Right atrium auricular region (tissue), 2 donors: ENCODE measurements at regions not wholly inside any gene's neighbourhood (a gene's known extent, or its start where the extent isn't known, plus 50 kb on each side); places are given as distances from the start of the nearest gene placed in this dataset.
"Not testable (repeated sequence)": the region's sequence is repeated elsewhere in the genome, so short reads cannot be mapped to it uniquely, and the experiment has no call there.

Experiments used
- DNase-seq: peaks from one replicate; pipeline ENCODE4 v3.0.0-alpha.2; 2019; ENCODE audit warnings: low spot score
- H3K27ac ChIP-seq, 2 donors: fragments of 200-600 bp; sonication (generic); 1 replicate in 1 of 2; 2 replicates in 1 of 2; pipeline ENCODE4 v1.5.1; 2016 to 2019
- H3K27me3 ChIP-seq, 2 donors: fragments of 200-600 bp; sonication (generic); one replicate each; pipeline versions ENCODE4 v1.5.1 to v1.6.0; 2017 to 2019
- H3K36me3 ChIP-seq: fragments of 200-600 bp; sonication (generic); one replicate; pipeline ENCODE4 v1.5.1; 2016
- H3K4me1 ChIP-seq, 2 donors: fragments of 200-600 bp; sonication (generic); one replicate each; pipeline versions ENCODE4 v1.5.1 to v1.6.0; 2017 to 2019
- H3K4me3 ChIP-seq, 2 donors: fragments of 200-600 bp; sonication (generic); 1 replicate in 1 of 2; 2 replicates in 1 of 2; pipeline ENCODE4 v1.5.1; 2017 to 2019; ENCODE audit warnings: mild to moderate bottlenecking in 1 of 2, moderate library complexity in 1 of 2
- H3K9me3 ChIP-seq, 2 donors: fragments of 200-600 bp; sonication (generic); one replicate each; pipeline ENCODE4 v1.5.1; 2019
- TF ChIP-seq, protein P1 (sequence below), 2 donors: fragments of 200-600 bp; sonication (generic); IDR thresholded peaks; one replicate each; pipeline ENCODE4 v1.5.1; 2019; ENCODE audit warnings: antibody characterized with exemption in 2 of 2

DNA sequence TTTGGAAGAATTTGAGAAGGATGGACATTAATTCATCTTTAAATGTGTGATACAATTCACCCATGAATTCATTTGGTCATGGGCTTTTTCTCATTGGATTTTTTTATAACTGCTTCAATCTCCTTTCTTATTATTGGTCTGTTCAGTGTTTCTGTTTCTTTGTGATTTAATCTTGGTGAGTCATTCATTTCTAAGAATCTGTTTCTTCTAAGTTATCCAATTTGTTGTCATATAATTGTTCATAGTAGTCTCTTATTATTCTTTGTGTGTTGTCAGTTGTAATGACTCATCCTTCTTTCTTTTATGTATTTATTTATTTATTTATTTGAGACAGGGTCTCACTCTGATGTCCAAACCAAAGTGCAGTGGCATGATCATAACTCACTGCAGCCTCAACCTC is 146.1 kb upstream of the ZNF267 start:
- no peak overlapping the region for H3K27ac ChIP-seq
- H3K36me3 ChIP-seq = peaks cover 25% of the 10 kb centered on the region
- H3K9me3 ChIP-seq = peaks cover 0 to 24% of the 10 kb centered on the region in 2 donors

DNA sequence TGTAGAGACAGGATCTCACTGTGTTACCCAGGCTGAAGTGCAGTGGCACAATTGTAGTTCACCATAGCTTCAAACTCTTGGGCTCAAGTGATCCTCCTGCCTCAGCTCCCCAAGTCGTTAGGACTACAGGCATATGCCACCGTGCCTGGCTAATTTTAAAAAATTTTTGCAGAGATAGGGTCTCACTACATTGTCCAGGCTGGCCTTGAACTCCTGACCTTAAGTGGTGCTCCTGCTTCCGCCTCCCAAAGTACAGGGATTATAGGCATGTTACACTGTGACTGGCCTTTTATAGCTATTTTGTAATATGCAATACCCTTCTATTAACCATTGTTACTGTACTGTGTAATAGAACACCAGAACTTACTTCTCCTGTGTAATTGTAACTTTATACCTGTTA is 139.3 kb upstream of the ZNF267 start:
- Histone ChIP-seq H3K4me1 (no peaks in the 10 kb centered on the region), H3K36me3 (peaks cover 44% of the 10 kb centered on the region), H3K27me3 (no peaks in the 10 kb centered on the region), H3K4me3 (no peak overlapping the region), H3K9me3 (peaks cover 0 to 83% of the 10 kb centered on the region in 2 donors), H3K27ac (no peak overlapping the region)
- TF ChIP-seq, protein P1, sequence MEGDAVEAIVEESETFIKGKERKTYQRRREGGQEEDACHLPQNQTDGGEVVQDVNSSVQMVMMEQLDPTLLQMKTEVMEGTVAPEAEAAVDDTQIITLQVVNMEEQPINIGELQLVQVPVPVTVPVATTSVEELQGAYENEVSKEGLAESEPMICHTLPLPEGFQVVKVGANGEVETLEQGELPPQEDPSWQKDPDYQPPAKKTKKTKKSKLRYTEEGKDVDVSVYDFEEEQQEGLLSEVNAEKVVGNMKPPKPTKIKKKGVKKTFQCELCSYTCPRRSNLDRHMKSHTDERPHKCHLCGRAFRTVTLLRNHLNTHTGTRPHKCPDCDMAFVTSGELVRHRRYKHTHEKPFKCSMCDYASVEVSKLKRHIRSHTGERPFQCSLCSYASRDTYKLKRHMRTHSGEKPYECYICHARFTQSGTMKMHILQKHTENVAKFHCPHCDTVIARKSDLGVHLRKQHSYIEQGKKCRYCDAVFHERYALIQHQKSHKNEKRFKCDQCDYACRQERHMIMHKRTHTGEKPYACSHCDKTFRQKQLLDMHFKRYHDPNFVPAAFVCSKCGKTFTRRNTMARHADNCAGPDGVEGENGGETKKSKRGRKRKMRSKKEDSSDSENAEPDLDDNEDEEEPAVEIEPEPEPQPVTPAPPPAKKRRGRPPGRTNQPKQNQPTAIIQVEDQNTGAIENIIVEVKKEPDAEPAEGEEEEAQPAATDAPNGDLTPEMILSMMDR (IDR thresholded peaks at IDR 0.05) = no peak
- DNase-seq = no peak

More for the DNA sequence above, 146.1 kb upstream of the ZNF267 start:
- H3K27me3 ChIP-seq = no peaks in the 10 kb centered on the region
- DNase-seq = no peak
- TF ChIP-seq, protein P1 (IDR thresholded peaks at IDR 0.05) = no peak
- H3K4me1 ChIP-seq = no peaks in the 10 kb centered on the region
- H3K4me3 ChIP-seq = no peak overlapping the region

DNA sequence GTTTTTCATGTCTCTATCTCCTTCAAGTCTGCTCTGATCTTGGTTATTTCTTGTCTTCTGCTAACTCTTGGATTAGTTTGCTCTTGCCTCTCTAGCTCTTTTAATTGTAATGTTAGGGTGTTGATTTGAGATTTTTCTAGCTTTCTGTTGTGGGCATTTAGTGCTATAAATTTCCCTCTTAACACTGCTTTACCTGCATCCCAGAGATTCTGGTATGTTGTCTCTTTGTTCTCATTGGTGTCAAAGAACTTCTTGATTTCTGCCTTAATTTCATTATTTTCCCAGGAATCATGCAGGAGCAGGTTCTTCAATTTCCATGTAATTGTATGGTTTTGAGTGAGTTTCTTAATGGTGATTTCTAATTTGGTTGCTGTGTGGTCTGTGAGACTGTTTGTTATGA is 128.5 kb upstream of the ZNF267 start:
- Histone ChIP-seq H3K9me3 (peaks cover 17 to 99% of the 10 kb centered on the region in 2 donors), H3K36me3 (peaks cover 26% of the 10 kb centered on the region)
- not testable (repeated sequence) for H3K27ac ChIP-seq, H3K4me3 ChIP-seq, H3K4me1 ChIP-seq, H3K27me3 ChIP-seq, DNase-seq

DNA sequence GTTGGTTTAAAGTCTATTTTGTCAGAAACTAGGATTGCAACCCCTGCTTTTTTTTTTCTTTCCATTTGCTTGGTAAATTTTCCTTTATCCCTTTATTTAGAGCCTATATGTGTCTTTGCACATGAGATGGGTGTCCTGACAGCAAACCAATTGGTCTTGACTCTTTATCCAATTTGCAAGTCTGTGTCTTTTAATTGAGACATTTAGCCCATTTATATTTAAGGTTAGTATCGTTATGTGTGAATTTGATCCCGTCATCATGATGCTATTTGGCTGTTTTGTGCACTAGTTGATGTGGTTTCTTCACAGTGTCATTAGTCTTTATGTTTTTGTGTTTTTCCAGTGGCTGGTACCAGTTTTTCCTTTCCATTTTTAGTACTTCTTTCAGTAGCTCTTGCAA is 127.7 kb upstream of the ZNF267 start:
- Histone ChIP-seq H3K4me3 (no peak overlapping the region), H3K27ac (no peak overlapping the region), H3K4me1 (no peaks in the 10 kb centered on the region), H3K9me3 (peaks cover 25 to 99% of the 10 kb centered on the region in 2 donors), H3K27me3 (no peaks in the 10 kb centered on the region), H3K36me3 (peaks cover 29% of the 10 kb centered on the region)
- no peak for DNase-seq
- TF ChIP-seq, protein P1 (IDR thresholded peaks at IDR 0.05) = no peak

DNA sequence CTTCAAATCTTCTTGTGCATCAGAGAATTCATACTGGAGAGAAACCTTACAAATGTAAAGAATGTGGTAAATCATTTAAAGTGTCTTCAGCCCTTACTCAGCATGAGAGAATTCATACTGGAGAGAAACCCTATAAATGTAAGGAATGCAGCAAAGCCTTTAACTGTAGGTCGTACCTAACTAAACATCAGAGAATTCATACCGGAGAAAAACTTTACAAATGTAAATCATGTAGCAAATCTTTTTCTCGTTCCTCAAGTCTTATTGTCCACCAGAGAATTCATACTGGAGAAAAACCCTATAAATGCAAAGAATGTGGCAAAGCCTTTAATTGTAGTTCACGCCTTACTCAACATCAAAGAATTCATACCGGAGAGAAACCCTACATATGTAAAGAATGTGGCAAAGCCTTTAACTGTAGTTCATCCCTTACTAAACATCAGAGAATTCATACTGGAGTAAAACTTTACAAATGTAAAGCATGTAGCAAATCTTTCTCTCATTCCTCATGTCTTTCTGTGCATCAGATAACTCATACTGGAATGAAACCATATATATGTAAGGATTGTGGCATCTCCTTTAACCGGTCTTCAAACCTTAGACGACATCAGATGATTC is 118.5 kb upstream of the ZNF267 start:
- no peaks in the 10 kb centered on the region for H3K4me1 ChIP-seq
- no peak overlapping the region for H3K27ac ChIP-seq
- TF ChIP-seq, protein P1 (IDR thresholded peaks at IDR 0.05) = no peak
- H3K9me3 ChIP-seq = peaks cover 62 to 96% of the 10 kb centered on the region in 2 donors
- no peaks in the 10 kb centered on the region for H3K27me3 ChIP-seq
- no peak for DNase-seq
- H3K4me3 ChIP-seq = no peak overlapping the region
- peaks cover 69% of the 10 kb centered on the region for H3K36me3 ChIP-seq

DNA sequence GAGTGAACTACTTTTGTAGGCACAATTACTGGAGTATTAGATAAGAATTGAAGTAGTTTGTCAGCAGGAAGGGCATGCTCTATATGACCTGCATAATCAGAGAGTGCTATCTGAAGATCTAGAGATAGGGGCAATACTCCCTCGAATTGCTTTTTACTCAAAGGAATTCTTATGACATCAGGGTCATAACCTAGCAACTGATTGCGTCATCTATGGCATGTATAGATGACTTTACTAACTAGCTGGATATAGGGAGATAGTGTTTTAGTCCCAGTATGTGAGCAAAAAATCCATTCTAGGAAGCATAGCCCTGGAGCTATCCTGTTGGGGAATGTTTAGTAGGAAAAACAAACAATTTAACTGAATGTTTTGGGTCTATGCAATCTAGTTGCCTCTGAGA is 109.5 kb upstream of the ZNF267 start:
- Histone ChIP-seq H3K36me3 (peaks cover 13% of the 10 kb centered on the region), H3K9me3 (peaks cover 42 to 93% of the 10 kb centered on the region in 2 donors), H3K27ac (no peak overlapping the region), H3K27me3 (no peaks in the 10 kb centered on the region), H3K4me1 (no peaks in the 10 kb centered on the region), H3K4me3 (no peak overlapping the region)
- DNase-seq = no peak
- TF ChIP-seq, protein P1 (IDR thresholded peaks at IDR 0.05) = no peak
